K562 (cell line): ENCODE measurements at regions not wholly inside any gene's neighbourhood (a gene's known extent, or its start where the extent isn't known, plus 50 kb on each side); places are given as distances from the start of the nearest gene placed in this dataset.

Experiments
- ATAC-seq: fragments of 200-7000 bp; cut with Tn5 transposase; 3 replicates; pipeline ENCODE4 v1.9.1; 2020; ENCODE audit warnings: moderate library complexity
- BruUV-seq: library from RNA; stranded (reverse); fragments of 400-500 nt; replicated peaks from 2 replicates; lab custom pipeline; 2021; lab: Mats Ljungman, UMichigan
- CTCF ChIA-PET: fragments of 300-600 bp; formaldehyde crosslinking; extraction: SDS; loops from one replicate; lab custom pipeline; 2021; ENCODE audit warnings: low intra/inter-chr PET ratio; lab: Yijun Ruan, JAX
- POLR2A ChIA-PET: fragments of 300-600, 350-650 bp; sonication (Branson Sonifier 250); formaldehyde crosslinking; extraction: SDS; loops from one replicate; lab custom pipeline; 2021; ENCODE audit warnings: antibody characterized with exemption, inconsistent platforms; lab: Yijun Ruan, JAX
- DNase-seq, 4 experiments: peaks; one replicate each; pipeline versions ENCODE4 v3.0.0 to v3.0.0-alpha.2; 2011 to 2018; ENCODE audit warnings: low spot score in 3 of 4, mixed read lengths in 3 of 4; ENCODE audit errors: extremely low read depth in 1 of 4
- FAIRE-seq: peaks from 2 replicates; lab custom pipeline; 2011; peaks lifted over from hg19 to GRCh38; lab: Jason Lieb, UNC
- H2AFZ ChIP-seq: 2 replicates; pipeline ENCODE4 v1.6.0; 2011; ENCODE audit warnings: low read depth, low read length, control low read depth, inconsistent platforms
- H3K27ac ChIP-seq: fragments of 200-600 bp; 3 replicates; pipeline ENCODE4 v1.8.0; 2011; ENCODE audit warnings: low read depth, mild to moderate bottlenecking, control low read depth, inconsistent platforms, low read length, moderate library complexity, mixed read lengths; ENCODE audit errors: extremely low read depth
- H3K27me3 ChIP-seq, 2 experiments: fragments of 300-600 bp in 1 of 2; 2 replicates in 1 of 2; 3 replicates in 1 of 2; pipeline versions ENCODE4 v1.6.0 to v1.8.0; 2011; ENCODE audit warnings: inconsistent platforms in 2 of 2, low read length in 2 of 2, mild to moderate bottlenecking in 1 of 2, mixed read lengths in 1 of 2, moderate library complexity in 1 of 2; ENCODE audit not compliant: control insufficient read depth in 2 of 2, insufficient read depth in 2 of 2
- H3K36me3 ChIP-seq: fragments of 300-600 bp; 3 replicates; pipeline ENCODE4 v1.8.0; 2011; ENCODE audit warnings: mild to moderate bottlenecking, low read length, inconsistent platforms; ENCODE audit not compliant: control insufficient read depth, insufficient read depth
- H3K4me1 ChIP-seq, 2 experiments: fragments of 200-600 bp in 1 of 2; replicated peaks in 1 of 2; 2 replicates in 1 of 2; 3 replicates in 1 of 2; pipeline versions ENCODE4 v1.5.1 to v1.8.0; 2011; ENCODE audit warnings: inconsistent platforms in 2 of 2, low read length in 2 of 2, mild to moderate bottlenecking in 1 of 2, mixed read lengths in 1 of 2, moderate library complexity in 1 of 2; ENCODE audit not compliant: control insufficient read depth in 2 of 2, insufficient read depth in 2 of 2
- H3K4me2 ChIP-seq: 2 replicates; pipeline ENCODE4 v1.6.1; 2011; ENCODE audit warnings: low read length, control low read depth, inconsistent platforms, mixed read lengths; ENCODE audit not compliant: insufficient read depth
- H3K4me3 ChIP-seq: fragments of 200-600 bp; sonication (generic), shearing (Covaris generic); 2 replicates; pipeline ENCODE4 v1.5.1; 2016; ENCODE audit warnings: control low read depth, inconsistent platforms
- H3K79me2 ChIP-seq: fragments of 200-600 bp; 3 replicates; pipeline ENCODE4 v1.8.0; 2011; ENCODE audit warnings: low read length, inconsistent platforms; ENCODE audit not compliant: control insufficient read depth, insufficient read depth
- H3K9ac ChIP-seq, 2 experiments: 2 replicates each; pipeline versions ENCODE4 v1.6.0 to v1.6.1; 2011; ENCODE audit warnings: low read depth in 2 of 2, low read length in 2 of 2, control low read depth in 1 of 2, inconsistent platforms in 1 of 2, mild to moderate bottlenecking in 1 of 2, mixed read lengths in 1 of 2; ENCODE audit not compliant: insufficient read depth in 1 of 2
- H3K9me1 ChIP-seq: one replicate; pipeline ENCODE4 v1.6.0; 2011; ENCODE audit warnings: inconsistent platforms, mild to moderate bottlenecking, low read length, moderate library complexity; ENCODE audit not compliant: control insufficient read depth, insufficient read depth
- H3K9me3 ChIP-seq: replicated peaks from 2 replicates; pipeline ENCODE4 v1.5.1; 2011; ENCODE audit warnings: low read depth, low read length, inconsistent platforms; ENCODE audit not compliant: control insufficient read depth, insufficient read depth
- H4K20me1 ChIP-seq: replicated peaks from 2 replicates; pipeline ENCODE4 v1.6.1; 2011; ENCODE audit warnings: low read length, inconsistent platforms, mixed read lengths; ENCODE audit not compliant: control insufficient read depth, insufficient read depth
- CGGBP1 ChIP-seq: fragments of 250-450 bp; sonication (Bioruptor Pico); IDR thresholded peaks from 2 replicates; pipeline ENCODE4 v1.9.0; 2021; ENCODE audit warnings: mild to moderate bottlenecking
- DACH1 ChIP-seq: fragments of 450-650 bp; IDR thresholded peaks from 2 replicates; pipeline ENCODE4 v1.6.1; 2018; ENCODE audit not compliant: partially characterized antibody
- MITF ChIP-seq: IDR thresholded peaks from 2 replicates; pipeline ENCODE4 v1.6.1; 2014; ENCODE audit warnings: antibody characterized with exemption
- MLX ChIP-seq, 2 experiments: fragments of 450-650 bp in 1 of 2; sonication (generic) in 1 of 2; formaldehyde crosslinking; conservative IDR thresholded peaks; 2 replicates each; pipeline versions ENCODE4 v1.4.0 to v1.8.1; 2020 to 2022; ENCODE audit warnings: mild to moderate bottlenecking in 1 of 2, missing genetic modification reagents in 1 of 2
- RNF2 ChIP-seq: sonication (generic); IDR thresholded peaks from 2 replicates; pipeline ENCODE4 v1.6.1; 2016
- SRSF3 ChIP-seq: fragments of 200-400 bp; formaldehyde crosslinking; IDR thresholded peaks from 2 replicates; pipeline ENCODE4 v1.6.1; 2016; ENCODE audit warnings: mild to moderate bottlenecking, low read length, moderate library complexity; ENCODE audit not compliant: insufficient read depth
- ZNF592 ChIP-seq: fragments of 450-650 bp; IDR thresholded peaks from 2 replicates; pipeline ENCODE4 v1.6.1; 2017; ENCODE audit warnings: antibody characterized with exemption, mild to moderate bottlenecking
- ZNF778 ChIP-seq: fragments of 450-650 bp; formaldehyde crosslinking; IDR thresholded peaks from 2 replicates; pipeline ENCODE4 v1.4.0; 2020; ENCODE audit warnings: mild to moderate bottlenecking, moderate library complexity
- WGBS: fragments of 100-300 bp; shearing (Covaris generic); methylation state at CpG from one replicate; pipeline ENCODE4 v1.1.6; 2016; ENCODE audit warnings: low coverage, mixed read lengths; ENCODE audit not compliant: insufficient coverage; ENCODE audit errors: missing lambda C conversion rate; 5-methylcytosine and 5-hydroxymethylcytosine counted together
- in situ Hi-C: fragments of 300-500 bp; cut with MboI; formaldehyde crosslinking; loops from 4 replicates; pipeline ENCODE4 v1.15.0; 2018; ENCODE audit warnings: inconsistent platforms, mixed read lengths
- intact Hi-C: fragments of 100-400 bp; cut with micrococcal nuclease; formaldehyde crosslinking; loops from 2 replicates; pipeline ENCODE4 v1.14.2; 2022

- H3K4me3 ChIP-seq = no peak overlapping the region
- ChIA-PET CTCF (no interaction called here), POLR2A (no interaction called here)
- no peaks in the 10 kb centered on the region for H3K36me3 ChIP-seq
- BruUV-seq = no TSS peak
- H3K27ac ChIP-seq = no peak overlapping the region
- no peaks in the 10 kb centered on the region for H3K4me1 ChIP-seq
- 0% methylated on average over 1 of the region's 1 CpG for WGBS
- H4K20me1 ChIP-seq = no peaks in the 10 kb centered on the region
- H3K9me3 ChIP-seq = no peaks in the 10 kb centered on the region
- no peak for ATAC-seq
- no peak for DNase-seq
- in situ Hi-C loops (no loop called here), intact Hi-C loops (no loop called here)
- no peak overlapping the region for H3K9ac ChIP-seq
- H3K27me3 ChIP-seq = no peaks in the 10 kb centered on the region
- no peak for TF ChIP-seq ZNF592
- no peak for TF ChIP-seq CGGBP1 (CRISPR knock-in tag)
- no peak for TF ChIP-seq MITF
- TF ChIP-seq SRSF3 = no peak
- TF ChIP-seq RNF2 = no peak
- TF ChIP-seq DACH1 = no peak
- TF ChIP-seq ZNF778 (CRISPR knock-in tag) = no peak
- TF ChIP-seq MLX (CRISPR knock-in tag; conservative IDR thresholded peaks at IDR 0.05) = no peak
- no peak for FAIRE-seq
- H3K79me2 ChIP-seq = no peaks in the 10 kb centered on the region
- H2AFZ ChIP-seq = no peak overlapping the region
- H3K9me1 ChIP-seq = no peaks in the 10 kb centered on the region
- no peak overlapping the region for H3K4me2 ChIP-seq
These were observed 398.1 kb downstream of the KIF2B start for GRCh38 chr17:54220829-54221228.
